Activated CD4-positive, alpha-beta memory T cell treated with anti-CD3 and anti-CD28 coated beads for 36 hours (primary cell): ENCODE measurements at regions not wholly inside any gene's neighbourhood (a gene's known extent, or its start where the extent isn't known, plus 50 kb on each side); places are given as distances from the start of the nearest gene placed in this dataset.
"Not testable (repeated sequence)": the region's sequence is repeated elsewhere in the genome, so short reads cannot be mapped to it uniquely, and the experiment has no call there.

ENCODE experiments used
- CTCF ChIA-PET: fragments of 350-600 bp; sonication (Branson Sonifier 250); formaldehyde crosslinking; loops from one replicate; lab custom pipeline; 2021; ENCODE audit warnings: antibody characterized with exemption, inconsistent platforms; lab: Charles Lee
- POLR2A ChIA-PET: fragments of 350-600 bp; sonication (Branson Sonifier 250); formaldehyde crosslinking; loops from one replicate; lab custom pipeline; 2021; ENCODE audit warnings: antibody characterized with exemption; lab: Charles Lee
- DNase-seq: peaks from one replicate; pipeline ENCODE4 v3.0.0-alpha.2; 2020
- H3K27ac Mint-ChIP-seq: one replicate; pipeline ENCODE4 v1.8.0; 2021; ENCODE audit warnings: mixed read lengths
- H3K27me3 Mint-ChIP-seq: one replicate; pipeline ENCODE4 v1.8.0; 2021; ENCODE audit warnings: mixed read lengths
- H3K36me3 Mint-ChIP-seq: one replicate; pipeline ENCODE4 v1.8.0; 2021; ENCODE audit warnings: mixed read lengths
- H3K4me1 Mint-ChIP-seq: one replicate; pipeline ENCODE4 v1.8.0; 2021; ENCODE audit warnings: low read depth, mixed read lengths
- H3K4me3 Mint-ChIP-seq: one replicate; pipeline ENCODE4 v1.8.0; 2021; ENCODE audit warnings: mild to moderate bottlenecking, mixed read lengths
- H3K9me3 Mint-ChIP-seq: one replicate; pipeline ENCODE4 v1.8.0; 2021; ENCODE audit warnings: mixed read lengths
- intact Hi-C: fragments of 100-400 bp; cut with micrococcal nuclease; formaldehyde crosslinking; loops from one replicate; pipeline ENCODE4 v1.15.1; 2023

DNA sequence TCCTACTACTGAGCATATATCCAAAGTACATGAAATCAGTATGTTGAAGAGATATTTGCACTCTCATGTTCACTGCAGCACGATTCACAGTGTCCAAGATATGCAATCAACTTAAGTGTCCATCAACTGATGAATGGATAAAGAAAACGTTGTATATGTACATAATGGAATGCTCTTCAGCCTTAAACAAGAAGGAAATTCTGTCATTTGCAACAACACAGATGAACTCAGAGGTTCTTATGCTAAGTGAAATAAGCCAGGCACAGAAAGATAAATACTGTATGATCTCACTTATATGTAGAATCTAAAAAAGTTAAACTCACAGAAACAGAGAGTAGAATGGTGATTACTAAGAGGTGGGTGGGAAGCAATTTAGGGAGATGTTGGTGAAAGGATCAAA, 149.2 kb downstream of the EVA1A start:
- DNase-seq: no peak
- ChIA-PET CTCF (no interaction called here), POLR2A (no interaction called here)
- Mint-ChIP-seq H3K4me1 (peaks cover under 1% of the 10 kb centered on the region), H3K27ac (no peak overlapping the region), H3K4me3 (no peak overlapping the region), H3K36me3 (no peaks in the 10 kb centered on the region), H3K27me3 (peaks cover 17% of the 10 kb centered on the region), H3K9me3 (peaks cover 8% of the 10 kb centered on the region)
- intact Hi-C loops: no loop called here

DNA sequence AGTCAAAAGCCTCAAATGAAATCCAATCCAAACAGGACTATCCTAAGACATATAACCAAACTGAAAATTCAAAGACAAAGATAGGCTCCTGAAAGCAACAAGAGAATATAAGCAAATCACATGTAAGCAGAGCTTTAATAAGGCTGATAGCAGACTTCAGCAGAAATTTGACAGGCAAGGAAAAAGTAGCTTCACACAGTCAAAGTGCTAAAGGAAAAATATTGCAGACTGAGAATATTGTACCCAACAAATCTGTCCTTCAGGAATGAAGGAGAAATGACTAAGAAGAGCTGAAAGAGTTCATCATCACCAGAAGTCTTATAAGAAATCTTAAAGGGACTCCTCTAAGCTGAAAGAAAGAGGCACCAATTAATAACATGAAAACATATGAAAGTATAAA, 150.0 kb downstream of the EVA1A start:
- Mint-ChIP-seq H3K4me1 (no peaks in the 10 kb centered on the region), H3K4me3 (no peak overlapping the region), H3K27ac (no peak overlapping the region), H3K36me3 (no peaks in the 10 kb centered on the region), H3K27me3 (peaks cover 13% of the 10 kb centered on the region), H3K9me3 (peaks cover 8% of the 10 kb centered on the region)
- POLR2A ChIA-PET: no interaction called here
- no peak for DNase-seq
- CTCF ChIA-PET: no interaction called here
- intact Hi-C loops: no loop called here

- peaks cover 12% of the 10 kb centered on the region for H3K27me3 Mint-ChIP-seq
- H3K4me3 Mint-ChIP-seq: no peak overlapping the region
- H3K36me3 Mint-ChIP-seq: no peaks in the 10 kb centered on the region
- H3K9me3 Mint-ChIP-seq: peaks cover 8% of the 10 kb centered on the region
- H3K4me1 Mint-ChIP-seq: no peaks in the 10 kb centered on the region
- no peak overlapping the region for H3K27ac Mint-ChIP-seq
- intact Hi-C loops: loop anchor here (10.0 kb wide), 1 partner anchor 714 kb away; no protein-coding TSS in a partner anchor
- no peak for DNase-seq
- CTCF ChIA-PET: interaction anchor here (0.7 to 1.5 kb wide), 3 partner anchors 9 to 486 kb away, joined by 3 to 4 read pairs (median 3); no protein-coding TSS in a partner anchor
- POLR2A ChIA-PET: no interaction called here
Measured at GRCh38 chr2:75408771-75409170, 152.0 kb downstream of the EVA1A start.

GRCh38 chr2:75407038-75407530, 153.7 kb downstream of the EVA1A start:
- no peaks in the 10 kb centered on the region for H3K4me1 Mint-ChIP-seq
- no peak overlapping the region for H3K27ac Mint-ChIP-seq
- intact Hi-C loops: loop anchor here (10.0 kb wide), 1 partner anchor 712 kb away; no protein-coding TSS in a partner anchor
- CTCF ChIA-PET: no interaction called here
- DNase-seq: no peak
- H3K36me3 Mint-ChIP-seq: no peaks in the 10 kb centered on the region
- POLR2A ChIA-PET: no interaction called here
- H3K9me3 Mint-ChIP-seq: peaks cover 8% of the 10 kb centered on the region
- H3K27me3 Mint-ChIP-seq: peaks cover 16% of the 10 kb centered on the region
- no peak overlapping the region for H3K4me3 Mint-ChIP-seq

GRCh38 chr2:75406131-75406581, 154.6 kb downstream of the EVA1A start:
- Mint-ChIP-seq H3K27ac (no peak overlapping the region), H3K27me3 (peaks cover 14% of the 10 kb centered on the region), H3K36me3 (no peaks in the 10 kb centered on the region), H3K4me3 (no peak overlapping the region), H3K4me1 (no peaks in the 10 kb centered on the region), H3K9me3 (peaks cover 6% of the 10 kb centered on the region)
- ChIA-PET POLR2A (no interaction called here), CTCF (interaction anchor here (1.0 to 1.5 kb wide), 2 partner anchors 8 to 9 kb away, joined by 3 read pairs; no protein-coding TSS in a partner anchor)
- no peak for DNase-seq
- intact Hi-C loops: loop anchor here (10.0 kb wide), 1 partner anchor 711 kb away; no protein-coding TSS in a partner anchor

- no peaks in the 10 kb centered on the region for H3K9me3 Mint-ChIP-seq
- ChIA-PET POLR2A (no interaction called here), CTCF (interaction anchor here (0.7 to 1.8 kb wide), 5 partner anchors 9 to 486 kb away, joined by 3 to 12 read pairs (median 3); no protein-coding TSS in a partner anchor)
- H3K4me3 Mint-ChIP-seq: no peak overlapping the region
- no peak for DNase-seq
- intact Hi-C loops: loop anchor here (1.0 to 10.0 kb wide), 4 partner anchors 10 to 710 kb away; no protein-coding TSS in a partner anchor
- H3K4me1 Mint-ChIP-seq: no peaks in the 10 kb centered on the region
- peaks cover 12% of the 10 kb centered on the region for H3K27me3 Mint-ChIP-seq
- no peaks in the 10 kb centered on the region for H3K36me3 Mint-ChIP-seq
- H3K27ac Mint-ChIP-seq: no peak overlapping the region
Measured at GRCh38 chr2:75405000-75405399, 155.7 kb downstream of the EVA1A start.

GRCh38 chr2:75403991-75404428, 156.7 kb downstream of the EVA1A start:
- Mint-ChIP-seq H3K27ac (no peak overlapping the region), H3K4me1 (no peaks in the 10 kb centered on the region), H3K4me3 (no peak overlapping the region), H3K27me3 (peaks cover 12% of the 10 kb centered on the region), H3K9me3 (no peaks in the 10 kb centered on the region), H3K36me3 (no peaks in the 10 kb centered on the region)
- ChIA-PET CTCF (interaction anchor here (0.8 to 1.8 kb wide), 3 partner anchors 326 to 485 kb away, joined by 3 to 12 read pairs (median 9); no protein-coding TSS in a partner anchor), POLR2A (no interaction called here)
- no peak for DNase-seq
- intact Hi-C loops: loop anchor here (1.0 to 10.0 kb wide), 4 partner anchors 9 to 709 kb away; no protein-coding TSS in a partner anchor

DNA sequence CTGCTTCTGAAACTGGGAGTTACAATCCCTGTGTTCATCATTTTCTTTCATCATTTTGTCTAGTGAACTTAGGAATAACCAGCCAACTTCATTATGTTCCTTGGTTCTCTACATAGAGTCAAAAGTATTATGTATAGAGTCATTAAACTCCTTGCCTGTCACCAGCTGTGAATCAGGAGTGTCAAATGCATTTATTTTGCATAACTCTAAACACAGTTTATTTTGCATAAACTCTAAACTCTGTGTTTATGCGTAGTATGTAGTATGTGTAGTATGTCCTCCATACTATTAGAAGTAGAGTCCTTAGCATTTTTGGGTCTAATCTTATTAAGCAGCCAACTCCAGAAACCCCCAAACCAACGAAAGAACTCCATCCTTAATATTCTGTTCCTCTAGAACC, 164.4 kb downstream of the EVA1A start:
- Mint-ChIP-seq H3K36me3 (no peaks in the 10 kb centered on the region), H3K27me3 (no peaks in the 10 kb centered on the region), H3K27ac (no peak overlapping the region), H3K9me3 (no peaks in the 10 kb centered on the region), H3K4me3 (no peak overlapping the region), H3K4me1 (no peaks in the 10 kb centered on the region)
- intact Hi-C loops: no loop called here
- ChIA-PET CTCF (interaction anchor here (0.9 kb wide), 1 partner anchor 43 kb away, joined by 3 read pairs; no protein-coding TSS in a partner anchor), POLR2A (no interaction called here)
- no peak for DNase-seq

DNA sequence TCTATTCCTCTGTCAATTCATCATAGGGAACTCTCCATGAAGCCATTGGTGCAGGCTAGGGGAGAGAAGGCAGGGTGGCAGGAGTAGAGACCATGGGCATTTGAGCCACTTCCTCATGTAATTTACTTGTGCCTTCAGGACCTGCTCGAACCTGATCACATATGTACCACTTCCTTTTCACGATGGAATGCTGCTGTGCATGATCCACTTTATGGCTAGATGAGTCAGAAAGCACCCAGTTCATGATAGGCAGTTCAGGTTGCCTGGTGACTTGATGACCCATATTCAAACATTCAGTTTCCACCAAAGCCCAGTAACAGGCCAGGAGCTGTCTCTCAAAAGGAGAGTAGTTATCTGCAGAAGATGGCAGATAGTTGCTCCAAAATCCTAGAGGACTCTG, 166.0 kb downstream of the EVA1A start:
- H3K4me3 Mint-ChIP-seq, DNase-seq, H3K27ac Mint-ChIP-seq, H3K4me1 Mint-ChIP-seq, H3K27me3 Mint-ChIP-seq, H3K9me3 Mint-ChIP-seq, POLR2A ChIA-PET, CTCF ChIA-PET, H3K36me3 Mint-ChIP-seq: not testable (repeated sequence)
- intact Hi-C loops: loop anchor here (1.0 kb wide), 1 partner anchor 10 kb away; no protein-coding TSS in a partner anchor

GRCh38 chr2:75390169-75390568, 170.6 kb downstream of the EVA1A start:
- ChIA-PET CTCF (no interaction called here), POLR2A (no interaction called here)
- intact Hi-C loops: no loop called here
- Mint-ChIP-seq H3K4me1 (no peaks in the 10 kb centered on the region), H3K4me3 (no peak overlapping the region), H3K27ac (no peak overlapping the region), H3K27me3 (peaks cover 7% of the 10 kb centered on the region), H3K36me3 (no peaks in the 10 kb centered on the region), H3K9me3 (no peaks in the 10 kb centered on the region)
- no peak for DNase-seq

- Mint-ChIP-seq H3K27me3 (peaks cover 9% of the 10 kb centered on the region), H3K27ac (no peak overlapping the region), H3K4me1 (no peaks in the 10 kb centered on the region), H3K9me3 (no peaks in the 10 kb centered on the region), H3K4me3 (no peak overlapping the region), H3K36me3 (no peaks in the 10 kb centered on the region)
- CTCF ChIA-PET: no interaction called here
- no peak for DNase-seq
- POLR2A ChIA-PET: no interaction called here
- intact Hi-C loops: no loop called here
Measured at GRCh38 chr2:75389271-75389670, 171.5 kb downstream of the EVA1A start.

DNA sequence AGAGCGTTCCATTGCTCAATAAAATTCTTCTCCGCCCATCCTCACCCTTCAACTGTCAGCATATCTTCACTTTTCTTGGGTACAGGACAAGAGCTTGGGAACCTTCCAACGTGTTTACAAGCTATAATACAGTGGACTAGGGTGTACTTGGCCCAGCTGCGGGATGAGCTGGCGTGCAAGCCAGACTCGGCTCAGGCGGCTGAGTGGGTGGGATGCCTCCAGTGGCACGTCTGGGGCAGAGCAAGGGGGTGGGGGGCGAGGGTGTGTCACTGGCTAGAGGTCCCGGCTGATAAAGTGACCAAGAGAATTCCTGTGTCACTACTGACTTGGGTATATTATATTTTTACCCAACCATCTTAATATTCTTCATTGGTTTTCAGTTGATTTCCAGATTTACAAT, 179.7 kb downstream of the EVA1A start:
- POLR2A ChIA-PET: no interaction called here
- no peak overlapping the region for H3K4me3 Mint-ChIP-seq

More for the DNA sequence above, 179.7 kb downstream of the EVA1A start:
- Mint-ChIP-seq H3K27ac (no peak overlapping the region), H3K36me3 (no peaks in the 10 kb centered on the region), H3K9me3 (no peaks in the 10 kb centered on the region), H3K4me1 (no peaks in the 10 kb centered on the region), H3K27me3 (peaks cover 7% of the 10 kb centered on the region)
- no peak for DNase-seq
- intact Hi-C loops: no loop called here
- CTCF ChIA-PET: no interaction called here
